ENCODE measurements at regions not wholly inside any gene's neighbourhood (a gene's known extent, or its start where the extent isn't known, plus 50 kb on each side); places are given as distances from the start of the nearest gene placed in this dataset.

GRCh38 chr20:41704896-41705295 is 86.7 kb upstream of the CHD6 start:
- H3K9me3 Mint-ChIP-seq, result peaks cover 78% of the 10 kb centered on the region
- no peaks in the 10 kb centered on the region for H3F3A ChIP-seq (replicated peaks; ENCODE audit: low read depth)
- H3K36me3 Mint-ChIP-seq (ENCODE audit: low read depth), result 0 out of 3 replicates have a peak, but pooled peaks cover 5% of the 10 kb centered on the region
- no peak overlapping the region for H3K4me3 Mint-ChIP-seq
- H3K4me1 ChIP-seq (ENCODE audit: insufficient read depth), result peaks cover 11% of the 10 kb centered on the region
- no peaks in the 10 kb centered on the region for H3K9me2 ChIP-seq (ENCODE audit: insufficient read depth)
- no peaks in the 10 kb centered on the region for H3K27me3 ChIP-seq (ENCODE audit: insufficient read depth)
- TF ChIP-seq CTCF (conservative IDR thresholded peaks at IDR 0.05; ENCODE audit: low read depth in 2 of 2), result no peak
- no peak for TF ChIP-seq STAT1 (IDR thresholded peaks at IDR 0.05; ENCODE audit: unreplicated experiment)
- TF ChIP-seq EZH2phosphoT487 (IDR thresholded peaks at IDR 0.05; ENCODE audit: unreplicated experiment), result no peak
- TF ChIP-seq CREB1 (CRISPR knock-in tag; IDR thresholded peaks at IDR 0.05; ENCODE audit: low read depth), result no peak
- TF ChIP-seq POLR2AphosphoS5 (IDR thresholded peaks at IDR 0.05; ENCODE audit: low read depth), result no peak
- TF ChIP-seq REST (IDR thresholded peaks at IDR 0.05; ENCODE audit: unreplicated experiment), result no peak
- TF ChIP-seq JUNB (IDR thresholded peaks at IDR 0.05; ENCODE audit: unreplicated experiment), result no peak
- TF ChIP-seq, protein P1, sequence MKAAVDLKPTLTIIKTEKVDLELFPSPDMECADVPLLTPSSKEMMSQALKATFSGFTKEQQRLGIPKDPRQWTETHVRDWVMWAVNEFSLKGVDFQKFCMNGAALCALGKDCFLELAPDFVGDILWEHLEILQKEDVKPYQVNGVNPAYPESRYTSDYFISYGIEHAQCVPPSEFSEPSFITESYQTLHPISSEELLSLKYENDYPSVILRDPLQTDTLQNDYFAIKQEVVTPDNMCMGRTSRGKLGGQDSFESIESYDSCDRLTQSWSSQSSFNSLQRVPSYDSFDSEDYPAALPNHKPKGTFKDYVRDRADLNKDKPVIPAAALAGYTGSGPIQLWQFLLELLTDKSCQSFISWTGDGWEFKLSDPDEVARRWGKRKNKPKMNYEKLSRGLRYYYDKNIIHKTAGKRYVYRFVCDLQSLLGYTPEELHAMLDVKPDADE (IDR thresholded peaks at IDR 0.05), result no peak
- TF ChIP-seq EZH2 (IDR thresholded peaks at IDR 0.05; ENCODE audit: low read depth, unreplicated experiment), result no peak
- no peak for TF ChIP-seq ZNF331 (CRISPR knock-in tag; IDR thresholded peaks at IDR 0.05; ENCODE audit: low read depth)
- TF ChIP-seq ZNF462 (CRISPR knock-in tag; IDR thresholded peaks at IDR 0.05), result no peak
- no peak for TF ChIP-seq NANOG (IDR thresholded peaks at IDR 0.05; ENCODE audit: borderline replicate concordance)
- no peak for TF ChIP-seq ZNF114 (CRISPR knock-in tag; IDR thresholded peaks at IDR 0.05)
- no peaks in the 10 kb centered on the region for H3K36me3 ChIP-seq (ENCODE audit: insufficient read depth)
- H4K20me1 ChIP-seq (replicated peaks; ENCODE audit: insufficient read depth), result no peaks in the 10 kb centered on the region
- H3K4me2 ChIP-seq, result no peak overlapping the region
- no peak overlapping the region for H3K27ac ChIP-seq (ENCODE audit: low read depth)
- ATAC-seq (no peak), DNase-seq (ENCODE audit: low spot score) (no peak)
- no peak overlapping the region for H3K4me3 ChIP-seq
- no peaks in the 10 kb centered on the region for H3K79me2 ChIP-seq (replicated peaks; ENCODE audit: insufficient read depth)
- H3K27me3 Mint-ChIP-seq (ENCODE audit: insufficient read depth, low read depth, poor library complexity), result peaks cover 2% of the 10 kb centered on the region
- H3K27ac Mint-ChIP-seq, result no peak overlapping the region
- H3K4me1 Mint-ChIP-seq, result peaks cover 9% of the 10 kb centered on the region; the same call in 2 of the 3 replicates
- no peak overlapping the region for H2AFZ ChIP-seq
